Mucosa of rectum (tissue), 2 donors: ENCODE measurements at regions not wholly inside any gene's neighbourhood (a gene's known extent, or its start where the extent isn't known, plus 50 kb on each side); places are given as distances from the start of the nearest gene placed in this dataset.

Experiments
- H3K27ac ChIP-seq, 2 donors: one replicate each; pipeline ENCODE4 v1.7.0; 2013; ENCODE audit warnings: inconsistent platforms in 2 of 2, low read depth in 2 of 2, low read length in 2 of 2
- H3K27me3 ChIP-seq, 2 donors: one replicate each; pipeline ENCODE4 v1.7.0; 2013; ENCODE audit warnings: low read length in 2 of 2; ENCODE audit not compliant: control insufficient read depth in 2 of 2, insufficient read depth in 2 of 2
- H3K36me3 ChIP-seq, 2 donors: one replicate each; pipeline ENCODE4 v1.7.0; 2013; ENCODE audit warnings: low read length in 2 of 2; ENCODE audit not compliant: control insufficient read depth in 2 of 2, insufficient read depth in 2 of 2
- H3K4me1 ChIP-seq, 2 donors: one replicate each; pipeline ENCODE4 v1.7.0; 2013; ENCODE audit warnings: low read length in 2 of 2, mild to moderate bottlenecking in 1 of 2; ENCODE audit not compliant: control insufficient read depth in 2 of 2, insufficient read depth in 2 of 2
- H3K4me3 ChIP-seq, 2 donors: one replicate each; pipeline ENCODE4 v1.7.0; 2013; ENCODE audit warnings: low read length in 2 of 2
- H3K9ac ChIP-seq, 2 donors: one replicate each; pipeline ENCODE4 v1.7.0; 2013; ENCODE audit warnings: low read length in 2 of 2, low read depth in 1 of 2, mild to moderate bottlenecking in 1 of 2
- H3K9me3 ChIP-seq, 2 donors: one replicate each; pipeline ENCODE4 v1.7.0; 2013; ENCODE audit warnings: low read length in 2 of 2; ENCODE audit not compliant: control insufficient read depth in 2 of 2
- donor health status: healthy.
- donor health status: Normal muscosa, but diverticular disease.

GRCh38 chr2:54065411-54065810 is 50.0 kb upstream of the ACYP2 start:
- Histone ChIP-seq H3K4me3 (no peak overlapping the region), H3K4me1 (no peaks in the 10 kb centered on the region), H3K27me3 (no peaks in the 10 kb centered on the region), H3K36me3 (no peaks in the 10 kb centered on the region), H3K9ac (no peak overlapping the region), H3K27ac (no peak overlapping the region), H3K9me3 (no peaks in the 10 kb centered on the region)

- Histone ChIP-seq H3K9me3 (no peaks in the 10 kb centered on the region), H3K4me3 (no peak overlapping the region), H3K27me3 (no peaks in the 10 kb centered on the region), H3K27ac (no peak overlapping the region), H3K36me3 (no peaks in the 10 kb centered on the region), H3K4me1 (no peaks in the 10 kb centered on the region), H3K9ac (no peak overlapping the region)
Measured at GRCh38 chr2:54063967-54064535, 51.4 kb upstream of the ACYP2 start.

- H3K36me3 ChIP-seq, result no peaks in the 10 kb centered on the region
- H3K9ac ChIP-seq, result no peak overlapping the region
- H3K27me3 ChIP-seq, result no peaks in the 10 kb centered on the region
- no peaks in the 10 kb centered on the region for H3K4me1 ChIP-seq
- H3K27ac ChIP-seq, result no peak overlapping the region
- H3K4me3 ChIP-seq, result no peak overlapping the region
- no peaks in the 10 kb centered on the region for H3K9me3 ChIP-seq
Measured at GRCh38 chr2:54062401-54062800, 53.0 kb upstream of the ACYP2 start.

GRCh38 chr2:54061272-54061671 is 54.1 kb upstream of the ACYP2 start:
- Histone ChIP-seq H3K9me3 (no peaks in the 10 kb centered on the region), H3K27ac (no peak overlapping the region), H3K36me3 (no peaks in the 10 kb centered on the region), H3K4me1 (no peaks in the 10 kb centered on the region), H3K27me3 (no peaks in the 10 kb centered on the region), H3K4me3 (no peak overlapping the region), H3K9ac (no peak overlapping the region)

- H3K27ac ChIP-seq, result no peak overlapping the region
- H3K9ac ChIP-seq, result no peak overlapping the region
- no peak overlapping the region for H3K4me3 ChIP-seq
- no peaks in the 10 kb centered on the region for H3K36me3 ChIP-seq
- no peaks in the 10 kb centered on the region for H3K27me3 ChIP-seq
- H3K4me1 ChIP-seq, result no peaks in the 10 kb centered on the region
- H3K9me3 ChIP-seq, result no peaks in the 10 kb centered on the region
Measured at GRCh38 chr2:54059986-54060385, 55.4 kb upstream of the ACYP2 start.

GRCh38 chr2:54059504-54059903 is 55.9 kb upstream of the ACYP2 start:
- H3K27me3 ChIP-seq, result no peaks in the 10 kb centered on the region
- H3K9me3 ChIP-seq, result no peaks in the 10 kb centered on the region
- no peak overlapping the region for H3K9ac ChIP-seq
- no peaks in the 10 kb centered on the region for H3K36me3 ChIP-seq
- no peak overlapping the region for H3K27ac ChIP-seq
- no peak overlapping the region for H3K4me3 ChIP-seq
- H3K4me1 ChIP-seq, result peaks cover 0 to under 1% of the 10 kb centered on the region in 2 donors

GRCh38 chr2:54058449-54058848 is 57.0 kb upstream of the ACYP2 start:
- Histone ChIP-seq H3K4me1 (peaks cover 0 to 7% of the 10 kb centered on the region in 2 donors), H3K4me3 (no peak overlapping the region), H3K27me3 (no peaks in the 10 kb centered on the region), H3K27ac (no peak overlapping the region), H3K36me3 (no peaks in the 10 kb centered on the region), H3K9ac (no peak overlapping the region), H3K9me3 (no peaks in the 10 kb centered on the region)

GRCh38 chr2:54054774-54055173 is 60.6 kb upstream of the ACYP2 start:
- Histone ChIP-seq H3K4me1 (peaks cover 0 to 13% of the 10 kb centered on the region in 2 donors), H3K9me3 (no peaks in the 10 kb centered on the region), H3K9ac (no peak overlapping the region), H3K27ac (peak overlapping the region; percentile 27 to 32), H3K36me3 (no peaks in the 10 kb centered on the region), H3K4me3 (no peak overlapping the region), H3K27me3 (no peaks in the 10 kb centered on the region)

GRCh38 chr2:54054271-54054670 is 61.1 kb upstream of the ACYP2 start:
- H3K9ac ChIP-seq, result no peak overlapping the region
- H3K27ac ChIP-seq, result peak overlapping the region; percentile 21 to 32
- peaks cover 0 to 13% of the 10 kb centered on the region in 2 donors for H3K4me1 ChIP-seq
- H3K4me3 ChIP-seq, result no peak overlapping the region
- no peaks in the 10 kb centered on the region for H3K9me3 ChIP-seq
- no peaks in the 10 kb centered on the region for H3K36me3 ChIP-seq
- no peaks in the 10 kb centered on the region for H3K27me3 ChIP-seq

GRCh38 chr2:54053830-54054229 is 61.6 kb upstream of the ACYP2 start:
- Histone ChIP-seq H3K36me3 (no peaks in the 10 kb centered on the region), H3K4me1 (peaks cover 0 to 13% of the 10 kb centered on the region in 2 donors), H3K9me3 (no peaks in the 10 kb centered on the region), H3K27me3 (no peaks in the 10 kb centered on the region), H3K4me3 (no peak overlapping the region), H3K9ac (no peak overlapping the region), H3K27ac (peak overlapping the region in 1 of 2 donors; percentile 32)
